ENCODE measurements at regions not wholly inside any gene's neighbourhood (a gene's known extent, or its start where the extent isn't known, plus 50 kb on each side); places are given as distances from the start of the nearest gene placed in this dataset.

GRCh38 chr5:167642779-167643517 is 648.5 kb upstream of the WWC1 start:
- Histone ChIP-seq H3K4me2 (ENCODE audit: unreplicated experiment) (peak overlapping the region; percentile 68), H3K36me3 (ENCODE audit: low read depth) (no peaks in the 10 kb centered on the region), H3K9me2 (ENCODE audit: insufficient read depth) (no peaks in the 10 kb centered on the region), H3K9me3 (ENCODE audit: low read depth) (no peaks in the 10 kb centered on the region), H3K4me1 (ENCODE audit: insufficient read depth) (peaks cover 62% of the 10 kb centered on the region), H4K20me1 (ENCODE audit: insufficient read depth) (no peaks in the 10 kb centered on the region), H3K4me3 (no peak overlapping the region), H3K79me2 (ENCODE audit: insufficient read depth) (peaks cover 14% of the 10 kb centered on the region; the same call in 1 of the 2 replicates), H3F3A (ENCODE audit: insufficient read depth) (peaks cover 69% of the 10 kb centered on the region), H3K9ac (peak overlapping the region; percentile 77), H3K27me3 (replicated peaks; ENCODE audit: insufficient read depth) (no peaks in the 10 kb centered on the region), H2AFZ (no peak overlapping the region), H3K27ac (peak overlapping the region; percentile 98)
- TF ChIP-seq EZH2phosphoT487 (IDR thresholded peaks at IDR 0.05; ENCODE audit: insufficient read depth, low read depth) (no peak), EZH2 (IDR thresholded peaks at IDR 0.05; ENCODE audit: insufficient read depth, poor library complexity, severe bottlenecking) (no peak)
- in situ Hi-C loops (cut with MboI) = no loop called here
- WGBS, 2 experiments (ENCODE audit: low coverage in 1 of 2, low lambda C conversion rate in 2 of 2, missing lambda C conversion rate in 2 of 2) = 25% methylated on average over 9 of the region's 9 CpGs
- peak; percentile 95 for DNase-seq

GRCh38 chr5:167643631-167644280 is 647.7 kb upstream of the WWC1 start:
- Histone ChIP-seq H3K27me3 (replicated peaks; ENCODE audit: insufficient read depth) (no peaks in the 10 kb centered on the region), H3K9ac (peak overlapping the region; percentile 77), H2AFZ (no peak overlapping the region), H3K27ac (peak overlapping the region; percentile 98), H3K9me2 (ENCODE audit: insufficient read depth) (no peaks in the 10 kb centered on the region), H3K4me1 (ENCODE audit: insufficient read depth) (peaks cover 54% of the 10 kb centered on the region), H3K36me3 (ENCODE audit: low read depth) (no peaks in the 10 kb centered on the region), H3K9me3 (ENCODE audit: low read depth) (no peaks in the 10 kb centered on the region), H3K79me2 (ENCODE audit: insufficient read depth) (peaks cover 14% of the 10 kb centered on the region; the same call in 1 of the 2 replicates), H3F3A (ENCODE audit: insufficient read depth) (peaks cover 61% of the 10 kb centered on the region), H4K20me1 (ENCODE audit: insufficient read depth) (no peaks in the 10 kb centered on the region), H3K4me3 (no peak overlapping the region), H3K4me2 (ENCODE audit: unreplicated experiment) (peak overlapping the region; percentile 68)
- WGBS, 2 experiments (ENCODE audit: low coverage in 1 of 2, low lambda C conversion rate in 2 of 2, missing lambda C conversion rate in 2 of 2) = 3 to 4% methylated on average over 3 of the region's 3 CpGs
- peak; percentile 64 for DNase-seq
- TF ChIP-seq EZH2phosphoT487 (IDR thresholded peaks at IDR 0.05; ENCODE audit: insufficient read depth, low read depth) = no peak
- no peak for TF ChIP-seq EZH2 (IDR thresholded peaks at IDR 0.05; ENCODE audit: insufficient read depth, poor library complexity, severe bottlenecking)
- in situ Hi-C loops (cut with MboI) = no loop called here

- H3K4me1 ChIP-seq (ENCODE audit: insufficient read depth) = peaks cover 46% of the 10 kb centered on the region
- no peaks in the 10 kb centered on the region for H3K9me3 ChIP-seq (ENCODE audit: low read depth)
- H3F3A ChIP-seq (ENCODE audit: insufficient read depth) = peaks cover 53% of the 10 kb centered on the region
- H3K4me2 ChIP-seq (ENCODE audit: unreplicated experiment) = no peak overlapping the region
- H3K27me3 ChIP-seq (replicated peaks; ENCODE audit: insufficient read depth) = no peaks in the 10 kb centered on the region
- peaks cover 14% of the 10 kb centered on the region; the same call in 1 of the 2 replicates for H3K79me2 ChIP-seq (ENCODE audit: insufficient read depth)
- peak overlapping the region; percentile 98 for H3K27ac ChIP-seq
- H3K36me3 ChIP-seq (ENCODE audit: low read depth) = no peaks in the 10 kb centered on the region
- H3K9ac ChIP-seq = peak overlapping the region; percentile 77
- no peaks in the 10 kb centered on the region for H3K9me2 ChIP-seq (ENCODE audit: insufficient read depth)
- peak; percentile 56 for DNase-seq
- 76 to 78% methylated on average over 2 of the region's 2 CpGs for WGBS, 2 experiments (ENCODE audit: low coverage in 1 of 2, low lambda C conversion rate in 2 of 2, missing lambda C conversion rate in 2 of 2)
- no peak overlapping the region for H2AFZ ChIP-seq
- H3K4me3 ChIP-seq = no peak overlapping the region
- TF ChIP-seq EZH2phosphoT487 (IDR thresholded peaks at IDR 0.05; ENCODE audit: insufficient read depth, low read depth) (no peak), EZH2 (IDR thresholded peaks at IDR 0.05; ENCODE audit: insufficient read depth, poor library complexity, severe bottlenecking) (no peak)
- no peaks in the 10 kb centered on the region for H4K20me1 ChIP-seq (ENCODE audit: insufficient read depth)
- in situ Hi-C loops (cut with MboI) = no loop called here
Observed at GRCh38 chr5:167644619-167645018, 646.8 kb upstream of the WWC1 start.

- Histone ChIP-seq H3K4me1 (ENCODE audit: insufficient read depth) (peaks cover 32% of the 10 kb centered on the region), H3K36me3 (ENCODE audit: low read depth) (no peaks in the 10 kb centered on the region), H3K4me2 (ENCODE audit: unreplicated experiment) (no peak overlapping the region), H3K9me3 (ENCODE audit: low read depth) (no peaks in the 10 kb centered on the region), H4K20me1 (ENCODE audit: insufficient read depth) (no peaks in the 10 kb centered on the region), H3K4me3 (no peak overlapping the region), H3K9ac (no peak overlapping the region), H3K79me2 (ENCODE audit: insufficient read depth) (peaks cover 6% of the 10 kb centered on the region; the same call in 1 of the 2 replicates), H3F3A (ENCODE audit: insufficient read depth) (peaks cover 12% of the 10 kb centered on the region), H3K27ac (no peak overlapping the region), H3K9me2 (ENCODE audit: insufficient read depth) (no peaks in the 10 kb centered on the region), H3K27me3 (replicated peaks; ENCODE audit: insufficient read depth) (no peaks in the 10 kb centered on the region), H2AFZ (no peak overlapping the region)
- DNase-seq = no peak
- 98 to 100% methylated on average over 1 of the region's 1 CpG for WGBS, 2 experiments (ENCODE audit: low coverage in 1 of 2, low lambda C conversion rate in 2 of 2, missing lambda C conversion rate in 2 of 2)
- in situ Hi-C loops (cut with MboI) = no loop called here
- TF ChIP-seq EZH2phosphoT487 (IDR thresholded peaks at IDR 0.05; ENCODE audit: insufficient read depth, low read depth) = no peak
- no peak for TF ChIP-seq EZH2 (IDR thresholded peaks at IDR 0.05; ENCODE audit: insufficient read depth, poor library complexity, severe bottlenecking)
Observed at GRCh38 chr5:167649471-167649870, 642.0 kb upstream of the WWC1 start.
